MM.1S (cell line): ENCODE measurements at regions not wholly inside any gene's neighbourhood (a gene's known extent, or its start where the extent isn't known, plus 50 kb on each side); places are given as distances from the start of the nearest gene placed in this dataset.

Experiments
- CTCF ChIP-seq: fragments of 300-600 bp; sonication (generic); IDR thresholded peaks from 2 replicates; pipeline ENCODE4 v1.5.1; 2016; ENCODE audit warnings: antibody characterized with exemption, low read length, mixed read lengths
- EZH2 ChIP-seq: fragments of 300-600 bp; sonication (generic); optimal IDR thresholded peaks from 2 replicates; pipeline ENCODE3; 2017; ENCODE audit warnings: low read depth, mild to moderate bottlenecking, antibody characterized with exemption, low read length, mixed read lengths

- TF ChIP-seq CTCF = peak; percentile 32
- TF ChIP-seq EZH2 = no peak
Measured at GRCh38 chr2:185522472-185522871, 216.1 kb upstream of the FSIP2 start.
